NB4 (cell line): ENCODE measurements at regions not wholly inside any gene's neighbourhood (a gene's known extent, or its start where the extent isn't known, plus 50 kb on each side); places are given as distances from the start of the nearest gene placed in this dataset.

Experiments
- MYC ChIP-seq: IDR thresholded peaks from 2 replicates; pipeline ENCODE4 v1.6.1; 2011; ENCODE audit warnings: low read depth, low read length
- TF ChIP-seq, protein P1 (sequence below): IDR thresholded peaks from one replicate; pipeline ENCODE4 v1.5.1; 2012; ENCODE audit warnings: low read depth, low read length

DNA sequence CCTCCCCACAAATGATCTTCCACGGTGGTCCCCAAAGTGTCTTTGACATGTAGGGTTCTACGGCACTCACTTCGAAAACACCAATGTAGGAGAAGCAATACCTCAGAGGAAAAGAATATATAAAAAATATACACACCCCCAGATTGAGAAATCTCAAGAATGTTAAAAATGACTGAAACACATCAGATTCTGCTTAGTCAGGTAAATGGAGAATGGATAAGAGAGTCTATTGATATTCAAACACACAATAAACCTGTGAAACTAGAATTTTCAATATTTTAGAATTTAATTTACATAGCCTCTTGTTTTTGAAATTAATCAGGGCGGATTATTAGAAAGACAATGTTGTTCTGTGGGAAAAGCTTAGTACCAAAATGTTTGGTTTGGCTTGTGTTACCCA, 712.4 kb downstream of the GATA3 start:
- TF ChIP-seq MYC, result no peak
- TF ChIP-seq, protein P1, sequence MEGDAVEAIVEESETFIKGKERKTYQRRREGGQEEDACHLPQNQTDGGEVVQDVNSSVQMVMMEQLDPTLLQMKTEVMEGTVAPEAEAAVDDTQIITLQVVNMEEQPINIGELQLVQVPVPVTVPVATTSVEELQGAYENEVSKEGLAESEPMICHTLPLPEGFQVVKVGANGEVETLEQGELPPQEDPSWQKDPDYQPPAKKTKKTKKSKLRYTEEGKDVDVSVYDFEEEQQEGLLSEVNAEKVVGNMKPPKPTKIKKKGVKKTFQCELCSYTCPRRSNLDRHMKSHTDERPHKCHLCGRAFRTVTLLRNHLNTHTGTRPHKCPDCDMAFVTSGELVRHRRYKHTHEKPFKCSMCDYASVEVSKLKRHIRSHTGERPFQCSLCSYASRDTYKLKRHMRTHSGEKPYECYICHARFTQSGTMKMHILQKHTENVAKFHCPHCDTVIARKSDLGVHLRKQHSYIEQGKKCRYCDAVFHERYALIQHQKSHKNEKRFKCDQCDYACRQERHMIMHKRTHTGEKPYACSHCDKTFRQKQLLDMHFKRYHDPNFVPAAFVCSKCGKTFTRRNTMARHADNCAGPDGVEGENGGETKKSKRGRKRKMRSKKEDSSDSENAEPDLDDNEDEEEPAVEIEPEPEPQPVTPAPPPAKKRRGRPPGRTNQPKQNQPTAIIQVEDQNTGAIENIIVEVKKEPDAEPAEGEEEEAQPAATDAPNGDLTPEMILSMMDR, result no peak
